Islet precursor cell (in vitro differentiated cells): ENCODE measurements at regions not wholly inside any gene's neighbourhood (a gene's known extent, or its start where the extent isn't known, plus 50 kb on each side); places are given as distances from the start of the nearest gene placed in this dataset.
"Not testable (repeated sequence)": the region's sequence is repeated elsewhere in the genome, so short reads cannot be mapped to it uniquely, and the experiment has no call there.

Experiments used
- DNase-seq: peaks from one replicate; pipeline ENCODE4 v3.0.0-alpha.2; 2018

GRCh38 chr9:89952401-89952800 is 347.6 kb downstream of the GADD45G start:
- DNase-seq, result no peak

DNA sequence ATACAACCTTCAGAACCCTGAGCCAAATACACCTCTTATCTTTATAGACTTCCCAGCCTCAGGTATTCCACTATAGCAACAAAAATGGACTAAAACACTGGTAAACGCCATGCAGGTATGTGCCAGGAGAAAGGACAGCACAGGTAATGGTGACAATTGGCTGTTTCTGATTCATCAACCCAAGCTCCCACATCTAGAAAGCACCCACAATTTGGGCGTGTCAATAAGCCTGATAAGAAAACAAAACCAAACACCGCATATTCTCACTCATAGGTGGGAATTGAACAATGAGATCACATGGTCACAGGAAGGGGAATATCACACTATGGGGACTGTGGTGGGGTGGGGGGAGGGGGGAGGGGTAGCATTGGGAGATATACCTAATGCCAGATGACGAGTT is 348.5 kb downstream of the GADD45G start:
- DNase-seq, result not testable (repeated sequence)

GRCh38 chr9:89953824-89954615 is 349.2 kb downstream of the GADD45G start:
- DNase-seq, result no peak

DNA sequence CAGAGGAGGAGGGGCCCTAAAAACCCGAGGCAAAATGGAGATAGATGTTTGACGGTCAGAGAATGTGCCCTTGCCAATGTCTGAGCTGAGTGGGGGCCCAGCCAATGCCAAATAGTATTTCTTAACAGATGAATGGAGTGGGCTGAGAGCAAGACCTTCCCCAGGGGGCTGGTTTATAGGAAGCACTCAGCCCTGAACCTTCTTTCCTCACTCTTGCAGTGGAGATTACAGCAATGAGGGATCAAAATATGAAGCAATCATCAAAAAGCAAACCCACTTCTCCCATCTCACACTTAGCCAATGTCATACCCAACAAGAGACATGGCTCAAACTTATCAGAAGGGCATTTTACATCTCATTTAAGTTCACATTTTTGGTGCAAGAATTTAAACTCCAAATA is 350.3 kb downstream of the GADD45G start:
- DNase-seq, result no peak

GRCh38 chr9:89955626-89956025 is 350.8 kb downstream of the GADD45G start:
- no peak for DNase-seq

DNA sequence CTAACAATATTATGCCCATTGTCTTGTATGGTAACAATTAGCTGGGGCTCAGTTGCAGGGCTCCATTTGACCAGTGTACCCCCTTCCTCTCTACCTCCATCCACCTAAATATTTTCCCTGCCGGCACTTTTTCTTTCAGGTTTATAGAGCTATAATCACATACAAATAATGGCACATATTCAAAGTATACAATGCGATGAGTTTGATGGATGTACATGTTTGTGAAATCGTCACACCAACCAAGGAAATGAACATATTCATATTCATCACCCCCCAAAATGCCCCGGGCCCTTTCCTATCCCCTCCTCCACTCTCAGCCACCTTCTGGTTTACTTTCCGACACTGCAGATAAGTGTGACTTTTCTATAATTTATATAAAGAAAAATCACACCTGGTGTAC is 351.5 kb downstream of the GADD45G start:
- DNase-seq, result no peak

DNA sequence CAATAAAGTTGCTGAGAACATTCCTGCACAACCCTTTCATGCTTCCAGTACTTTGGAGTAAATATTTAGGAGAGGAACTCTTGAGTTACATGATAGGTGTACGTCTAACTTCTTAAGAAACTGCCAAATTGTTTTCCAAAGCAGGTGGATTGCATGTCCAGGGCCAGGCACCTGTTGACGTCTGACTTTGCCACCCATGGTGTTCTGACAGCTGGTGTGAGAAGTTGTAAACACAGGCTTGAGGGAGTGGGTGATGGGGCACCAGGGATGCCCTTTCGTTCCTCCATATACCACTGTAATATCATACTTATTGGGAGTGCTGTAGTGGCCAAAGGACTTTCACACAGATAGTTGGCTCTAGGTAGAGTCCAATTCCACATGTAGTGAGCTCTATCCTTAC is 352.1 kb downstream of the GADD45G start:
- no peak for DNase-seq

DNA sequence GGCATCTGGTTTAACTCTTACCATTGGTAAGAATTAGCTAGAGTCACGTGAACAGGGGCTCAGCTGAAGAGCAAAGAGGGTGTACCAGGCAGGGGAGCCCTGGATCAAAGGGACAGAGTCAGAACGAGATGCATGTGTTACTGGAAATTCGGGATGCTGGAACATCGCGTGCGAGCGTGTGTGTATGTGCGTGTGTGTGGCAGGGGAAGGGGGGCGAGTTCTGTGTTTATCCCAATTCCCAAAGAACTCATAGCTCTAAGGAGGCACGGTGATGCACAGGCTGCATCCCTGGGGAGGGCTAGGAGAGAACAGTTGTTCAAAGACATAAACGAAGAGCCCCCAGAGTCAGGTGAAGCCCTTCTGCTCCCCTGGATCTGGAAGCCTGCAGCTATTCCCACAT is 353.3 kb downstream of the GADD45G start:
- no peak for DNase-seq

- DNase-seq, result no peak
These were observed 357.0 kb downstream of the GADD45G start for GRCh38 chr9:89961616-89962341.

GRCh38 chr9:89963280-89963679 is 358.5 kb downstream of the GADD45G start:
- DNase-seq, result no peak

- no peak for DNase-seq
These were observed 362.7 kb downstream of the GADD45G start for GRCh38 chr9:89967527-89967926.

- no peak for DNase-seq
These were observed 364.4 kb downstream of the GADD45G start for GRCh38 chr9:89969156-89969675.

DNA sequence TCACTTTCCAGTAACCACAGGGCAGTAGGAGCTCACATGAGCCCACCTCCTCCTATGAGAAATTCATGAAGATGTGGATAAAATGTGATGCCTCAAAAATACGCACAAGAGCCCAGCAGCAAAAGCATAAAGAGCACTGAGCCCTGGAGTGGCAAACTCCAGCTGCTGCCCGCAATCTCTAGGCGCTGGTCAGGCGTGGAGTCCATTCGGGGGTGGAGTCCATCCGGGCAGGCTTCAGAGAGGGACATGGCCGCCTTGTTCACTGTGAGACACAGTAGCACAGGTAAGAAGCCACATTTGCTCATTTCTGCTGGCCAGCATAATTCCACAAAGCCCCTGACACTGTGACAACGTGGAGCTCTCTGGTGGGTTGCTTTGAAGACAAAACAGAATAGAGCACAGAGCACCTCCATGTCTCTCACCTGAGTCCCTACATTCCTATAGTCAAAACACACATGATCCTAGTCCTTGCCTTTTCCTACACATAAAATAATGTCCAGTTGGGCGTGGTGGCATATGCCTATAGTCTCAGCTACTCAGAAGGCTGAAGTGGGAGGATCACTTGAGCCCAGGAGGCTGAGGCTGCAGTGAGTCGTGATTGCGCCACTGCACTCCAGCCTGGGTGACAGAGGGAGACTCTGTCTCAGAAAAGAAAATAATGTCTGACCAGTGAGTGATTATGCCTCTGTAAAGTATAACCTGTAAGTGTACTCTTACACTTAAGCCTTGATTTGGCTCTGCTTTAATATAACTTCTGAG is 365.2 kb downstream of the GADD45G start:
- no peak for DNase-seq

DNA sequence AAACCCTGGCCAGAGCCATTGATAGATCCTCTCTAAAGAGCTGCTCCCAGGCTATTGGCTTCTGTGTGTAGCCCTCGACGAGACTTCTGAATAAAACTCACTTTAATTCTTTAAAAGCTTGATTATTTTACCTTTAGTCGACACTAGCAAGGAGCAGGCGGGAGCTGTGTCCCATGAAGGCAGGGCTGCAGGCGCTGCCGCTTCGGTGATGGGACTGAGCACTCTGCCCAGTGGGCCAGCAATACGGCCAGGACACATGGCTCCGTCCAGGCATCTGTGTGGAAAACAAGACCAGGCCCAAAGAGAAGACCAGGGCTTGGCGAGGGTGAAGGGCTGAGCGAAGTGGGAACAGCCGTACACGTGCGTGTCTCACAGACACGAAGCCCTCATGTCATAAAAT is 365.9 kb downstream of the GADD45G start:
- no peak for DNase-seq

DNA sequence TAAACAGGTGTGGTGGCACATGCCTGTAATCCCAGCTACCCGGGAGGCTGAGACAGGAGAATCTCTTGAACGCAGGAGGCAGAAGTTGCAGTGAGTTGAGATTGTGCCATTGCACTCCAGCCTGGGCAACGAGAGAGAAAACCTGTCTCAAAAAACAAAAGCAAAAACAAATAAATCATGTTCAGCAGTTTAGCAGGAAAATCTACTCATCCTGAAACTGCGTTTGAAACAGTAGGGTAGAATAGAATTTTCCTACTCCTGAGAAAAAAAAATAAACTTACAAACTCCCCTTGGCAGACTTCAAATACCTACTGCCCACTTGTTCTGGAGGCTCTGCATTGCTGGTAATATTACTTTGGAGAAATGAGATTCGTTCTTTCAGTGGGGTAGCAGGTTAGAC is 367.7 kb downstream of the GADD45G start:
- no peak for DNase-seq

DNA sequence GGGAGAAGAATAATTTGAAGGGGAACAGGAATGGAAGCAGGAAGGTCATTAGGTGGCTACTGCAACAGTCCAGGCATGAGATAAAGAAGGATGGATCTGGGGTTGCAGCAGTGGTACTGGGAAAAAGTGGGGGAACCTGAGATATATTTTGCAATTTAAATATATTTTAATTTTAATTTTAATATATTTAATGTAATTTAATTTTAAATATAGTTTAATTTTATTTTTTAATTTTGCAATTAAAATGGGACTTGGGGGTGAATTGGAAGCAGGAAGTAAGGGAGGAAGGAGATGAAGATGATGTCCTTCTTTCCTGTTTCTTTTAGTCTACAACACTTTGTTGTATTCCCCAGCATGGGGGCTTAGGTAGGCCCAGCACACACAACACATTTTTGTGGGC is 369.8 kb downstream of the GADD45G start:
- no peak for DNase-seq

GRCh38 chr9:89975024-89975423 is 370.2 kb downstream of the GADD45G start:
- DNase-seq, result no peak

DNA sequence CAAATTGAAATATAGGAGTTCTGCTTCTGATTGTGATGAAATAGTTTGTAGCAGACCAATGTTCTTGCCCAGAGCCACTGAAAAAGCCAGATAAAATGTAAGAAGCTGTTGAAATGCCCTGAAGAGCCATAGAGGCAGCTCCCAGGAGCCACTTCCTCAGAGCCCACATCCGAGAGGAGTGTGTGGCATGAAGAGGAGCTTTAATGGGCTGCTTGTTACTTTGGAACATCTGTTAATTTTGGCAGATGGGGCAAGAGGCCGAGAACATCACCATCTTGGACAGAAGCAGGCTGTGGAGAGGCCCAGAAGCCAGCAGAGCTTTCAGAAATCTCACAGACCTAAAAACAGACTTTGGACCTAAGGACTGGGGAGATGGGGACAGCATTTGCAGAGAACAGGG is 370.8 kb downstream of the GADD45G start:
- no peak for DNase-seq

DNA sequence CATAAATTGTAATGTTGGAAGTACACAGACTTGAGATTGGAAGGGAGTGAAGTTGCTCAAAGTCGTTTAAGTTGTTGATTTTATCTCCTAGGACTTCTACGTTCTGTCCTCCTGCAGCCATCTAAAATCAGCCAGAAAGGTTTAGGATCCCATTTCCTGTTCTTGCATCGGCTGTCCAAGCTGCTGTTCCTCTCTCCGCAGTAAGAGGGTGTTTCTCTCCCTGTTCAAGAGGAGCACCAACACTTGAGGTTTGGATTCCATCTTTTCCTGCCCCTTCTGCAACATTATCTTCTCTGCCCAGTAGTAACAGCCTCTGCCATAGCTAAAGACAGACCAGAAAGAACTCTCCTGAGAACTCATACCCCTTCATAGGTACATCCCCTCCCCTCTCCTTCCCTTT is 373.4 kb downstream of the GADD45G start:
- DNase-seq, result no peak

DNA sequence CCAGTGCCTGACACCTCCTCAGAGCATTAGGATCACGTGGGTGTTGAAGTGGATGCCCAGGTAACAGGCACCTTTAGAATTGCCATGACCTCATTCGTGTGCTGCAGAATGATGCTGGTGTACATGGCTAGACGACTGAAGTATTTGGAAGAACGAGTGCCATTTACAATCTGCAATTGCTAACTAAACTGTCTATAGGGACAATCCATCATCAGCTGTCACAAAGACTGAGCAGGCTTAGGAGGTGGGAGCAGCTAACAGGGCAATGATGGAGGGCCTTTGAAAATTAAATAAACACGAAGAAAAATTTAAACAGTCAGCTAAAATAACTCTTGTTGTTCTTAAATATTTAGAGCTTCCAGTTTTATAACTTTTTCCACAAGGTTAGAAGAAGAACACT is 375.8 kb downstream of the GADD45G start:
- DNase-seq, result no peak

- no peak for DNase-seq
These were observed 377.2 kb downstream of the GADD45G start for GRCh38 chr9:89982016-89982415.

DNA sequence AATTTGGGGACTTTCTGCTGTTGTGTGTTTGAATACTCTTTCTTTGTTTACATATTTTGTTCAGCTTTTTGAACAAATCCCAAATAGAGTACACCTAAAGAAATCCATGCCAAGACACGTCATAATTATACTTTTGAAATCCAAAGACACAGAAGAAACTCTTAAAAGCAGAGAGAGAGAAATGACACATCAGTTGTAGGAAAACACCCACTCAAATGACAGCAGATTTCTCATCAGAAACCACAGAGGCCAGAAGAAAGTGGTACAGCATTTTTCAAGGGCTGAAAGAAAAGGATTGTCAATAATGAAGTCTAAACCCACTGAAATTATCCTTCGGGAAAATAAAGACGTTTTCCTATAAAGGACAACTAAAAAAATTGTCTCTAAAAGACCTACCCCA is 378.6 kb downstream of the GADD45G start:
- DNase-seq, result no peak

DNA sequence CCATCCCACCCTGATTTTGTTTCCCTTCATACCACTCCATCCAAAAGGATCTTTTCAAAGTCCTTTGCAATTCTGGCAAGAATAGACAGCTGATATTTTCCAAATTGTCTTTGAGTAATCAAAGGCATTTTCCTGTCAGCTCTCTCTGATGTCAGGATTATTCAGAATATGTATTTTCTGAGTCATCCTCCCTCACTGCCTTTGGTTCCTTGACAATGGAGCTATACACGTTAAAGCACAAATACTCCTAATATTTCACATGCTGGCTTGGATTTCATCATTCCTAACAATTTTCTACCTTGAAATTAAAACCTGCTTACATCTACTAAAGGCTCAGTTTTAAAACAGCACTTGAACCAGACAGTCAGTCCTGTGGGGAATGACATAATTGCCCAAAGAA is 379.4 kb downstream of the GADD45G start:
- no peak for DNase-seq

DNA sequence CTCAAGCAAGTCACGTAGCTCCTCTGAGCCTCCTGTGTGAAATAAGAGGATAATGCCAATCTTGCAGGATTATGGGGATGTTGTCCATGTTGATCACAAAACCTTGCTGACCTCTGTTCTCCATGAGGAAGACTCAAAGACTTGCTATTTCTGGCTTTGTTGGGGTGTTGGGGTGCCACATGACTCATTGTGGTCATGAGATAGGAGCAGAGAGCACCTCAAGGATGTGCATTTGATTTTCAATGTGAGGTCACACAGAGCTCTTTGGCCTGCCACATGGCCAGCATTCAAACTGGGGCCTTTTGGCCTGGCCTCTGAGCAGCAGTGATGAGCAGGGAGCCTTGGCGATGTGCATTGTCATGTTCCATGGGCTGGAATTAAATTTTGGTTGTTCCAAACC is 380.3 kb downstream of the GADD45G start:
- no peak for DNase-seq
